Activated CD4-positive, alpha-beta memory T cell treated with anti-CD3 and anti-CD28 coated beads for 36 hours (primary cell): ENCODE measurements at regions not wholly inside any gene's neighbourhood (a gene's known extent, or its start where the extent isn't known, plus 50 kb on each side); places are given as distances from the start of the nearest gene placed in this dataset.

Experiments used
- CTCF ChIA-PET: fragments of 350-600 bp; sonication (Branson Sonifier 250); formaldehyde crosslinking; loops from one replicate; lab custom pipeline; 2021; ENCODE audit warnings: antibody characterized with exemption, inconsistent platforms; lab: Charles Lee
- POLR2A ChIA-PET: fragments of 350-600 bp; sonication (Branson Sonifier 250); formaldehyde crosslinking; loops from one replicate; lab custom pipeline; 2021; ENCODE audit warnings: antibody characterized with exemption; lab: Charles Lee
- DNase-seq: peaks from one replicate; pipeline ENCODE4 v3.0.0-alpha.2; 2020
- H3K27ac Mint-ChIP-seq: one replicate; pipeline ENCODE4 v1.8.0; 2021; ENCODE audit warnings: mixed read lengths
- H3K27me3 Mint-ChIP-seq: one replicate; pipeline ENCODE4 v1.8.0; 2021; ENCODE audit warnings: mixed read lengths
- H3K36me3 Mint-ChIP-seq: one replicate; pipeline ENCODE4 v1.8.0; 2021; ENCODE audit warnings: mixed read lengths
- H3K4me1 Mint-ChIP-seq: one replicate; pipeline ENCODE4 v1.8.0; 2021; ENCODE audit warnings: low read depth, mixed read lengths
- H3K4me3 Mint-ChIP-seq: one replicate; pipeline ENCODE4 v1.8.0; 2021; ENCODE audit warnings: mild to moderate bottlenecking, mixed read lengths
- H3K9me3 Mint-ChIP-seq: one replicate; pipeline ENCODE4 v1.8.0; 2021; ENCODE audit warnings: mixed read lengths
- intact Hi-C: fragments of 100-400 bp; cut with micrococcal nuclease; formaldehyde crosslinking; loops from one replicate; pipeline ENCODE4 v1.15.1; 2023

DNA sequence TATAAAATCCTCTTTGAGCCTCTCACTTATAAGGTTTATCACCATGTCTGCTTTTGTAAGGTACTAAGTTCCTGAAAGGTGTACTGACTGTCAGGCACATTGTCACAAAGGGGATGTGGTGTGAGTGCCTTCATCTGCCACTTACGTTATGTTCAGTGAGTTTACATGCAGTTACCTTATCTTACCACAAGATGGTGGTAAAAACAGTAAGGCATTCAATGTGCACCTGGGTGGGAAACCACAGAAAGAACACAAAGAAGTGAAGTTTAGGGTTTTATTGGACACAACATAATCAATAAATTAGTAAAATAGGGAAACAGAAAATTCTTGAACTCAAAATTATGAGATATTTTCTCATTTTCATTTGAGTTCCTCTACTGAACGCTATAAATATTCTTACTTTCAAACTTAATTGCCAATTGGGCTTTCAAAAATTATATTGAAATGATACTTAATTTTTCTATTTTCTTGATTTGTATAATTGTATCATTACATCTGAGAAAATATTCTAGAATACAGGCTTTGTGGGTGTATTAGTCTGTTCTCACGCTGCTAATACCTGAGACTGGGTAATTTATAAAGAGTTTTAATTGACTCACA lies 650.8 kb downstream of the PCDH7 start:
- Mint-ChIP-seq H3K36me3 (no peaks in the 10 kb centered on the region), H3K27me3 (no peaks in the 10 kb centered on the region), H3K4me1 (no peaks in the 10 kb centered on the region), H3K9me3 (no peaks in the 10 kb centered on the region), H3K27ac (no peak overlapping the region), H3K4me3 (no peak overlapping the region)
- no peak for DNase-seq
- POLR2A ChIA-PET: no interaction called here
- CTCF ChIA-PET: no interaction called here
- intact Hi-C loops: no loop called here

DNA sequence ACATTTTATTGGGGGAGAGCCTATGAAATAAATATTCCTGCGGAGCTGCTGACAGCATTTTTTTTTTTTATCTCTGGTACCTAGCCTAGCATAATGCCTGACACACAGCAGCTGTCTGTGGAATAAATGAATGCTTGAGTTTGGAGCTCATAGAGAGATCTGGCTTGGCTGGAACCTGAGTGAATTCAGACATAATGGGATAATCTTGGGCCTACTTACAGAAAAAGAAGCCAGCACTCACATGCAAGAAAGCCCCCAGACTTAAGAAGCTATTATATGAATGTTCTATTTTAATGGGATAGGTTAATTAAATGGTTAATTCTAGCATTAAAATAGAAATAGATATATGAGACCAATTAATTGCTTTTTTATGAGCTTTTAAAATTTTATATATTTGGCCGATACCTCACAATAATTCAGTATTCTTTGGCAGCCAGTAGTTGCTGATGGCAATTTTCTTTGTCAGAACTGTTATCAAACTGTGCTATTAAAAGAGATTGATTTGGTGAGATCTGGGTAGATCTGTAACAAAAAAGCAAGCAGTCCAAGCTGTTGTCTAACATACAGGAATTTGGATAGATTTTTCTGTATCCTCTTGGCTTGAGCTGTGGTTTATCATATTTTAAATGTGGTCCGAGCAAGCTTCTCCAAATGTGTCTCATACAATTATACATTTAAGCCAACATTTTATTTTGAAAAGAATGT lies 654.2 kb downstream of the PCDH7 start:
- H3K9me3 Mint-ChIP-seq: no peaks in the 10 kb centered on the region

DNA sequence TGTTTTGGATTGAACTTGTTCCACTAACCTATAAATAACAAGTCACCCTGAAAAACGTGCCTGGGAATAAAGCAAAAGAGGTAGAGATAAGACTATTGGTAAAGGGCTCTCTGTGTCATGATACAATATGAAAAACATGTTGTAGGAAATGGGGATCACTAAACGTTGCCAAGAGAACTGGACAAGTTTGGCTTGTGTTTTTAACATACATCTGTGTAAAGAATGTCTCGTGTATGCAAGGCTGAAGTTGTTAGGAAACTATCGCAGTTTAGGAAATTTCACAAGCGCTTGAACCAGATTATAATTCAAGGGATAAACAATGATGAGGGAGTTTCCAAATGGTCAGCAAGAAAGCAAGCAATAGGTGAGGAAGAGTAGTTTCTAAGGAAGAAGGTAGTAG lies 655.8 kb downstream of the PCDH7 start:
- Mint-ChIP-seq H3K4me1 (no peaks in the 10 kb centered on the region), H3K27ac (no peak overlapping the region), H3K27me3 (no peaks in the 10 kb centered on the region), H3K36me3 (no peaks in the 10 kb centered on the region), H3K9me3 (no peaks in the 10 kb centered on the region), H3K4me3 (no peak overlapping the region)
- ChIA-PET POLR2A (no interaction called here), CTCF (no interaction called here)
- intact Hi-C loops: no loop called here
- DNase-seq: no peak

More for the DNA sequence above, 654.2 kb downstream of the PCDH7 start:
- Mint-ChIP-seq H3K4me1 (no peaks in the 10 kb centered on the region), H3K27ac (no peak overlapping the region), H3K27me3 (no peaks in the 10 kb centered on the region), H3K36me3 (no peaks in the 10 kb centered on the region), H3K4me3 (no peak overlapping the region)
- POLR2A ChIA-PET: no interaction called here
- CTCF ChIA-PET: interaction anchor here (0.9 kb wide), 1 partner anchor 23 kb away, joined by 3 read pairs; no protein-coding TSS in a partner anchor
- intact Hi-C loops: no loop called here
- DNase-seq: no peak

DNA sequence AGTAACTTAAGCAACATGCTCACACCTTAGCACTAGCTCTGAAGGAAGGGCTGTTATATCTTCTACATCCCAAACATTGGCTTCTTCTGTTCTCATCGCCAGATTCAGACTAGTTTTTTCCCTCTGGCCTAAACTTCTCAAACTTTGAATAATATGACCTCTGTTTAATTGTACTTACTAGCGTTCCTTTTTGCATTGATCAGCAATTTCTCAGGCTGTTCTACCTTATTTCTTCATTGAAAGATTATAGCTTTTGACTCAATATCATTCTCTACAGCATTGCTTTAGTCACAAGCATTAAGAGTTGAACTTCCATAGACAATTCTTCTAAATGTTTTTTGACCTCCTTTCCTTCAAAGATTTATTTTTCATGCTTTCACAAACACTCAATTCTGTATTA lies 659.2 kb downstream of the PCDH7 start:
- intact Hi-C loops: no loop called here
- no peaks in the 10 kb centered on the region for H3K36me3 Mint-ChIP-seq
- no peaks in the 10 kb centered on the region for H3K27me3 Mint-ChIP-seq
- ChIA-PET POLR2A (no interaction called here), CTCF (no interaction called here)
- H3K9me3 Mint-ChIP-seq: no peaks in the 10 kb centered on the region
- H3K4me3 Mint-ChIP-seq: no peak overlapping the region
- no peak overlapping the region for H3K27ac Mint-ChIP-seq
- DNase-seq: no peak
- no peaks in the 10 kb centered on the region for H3K4me1 Mint-ChIP-seq

DNA sequence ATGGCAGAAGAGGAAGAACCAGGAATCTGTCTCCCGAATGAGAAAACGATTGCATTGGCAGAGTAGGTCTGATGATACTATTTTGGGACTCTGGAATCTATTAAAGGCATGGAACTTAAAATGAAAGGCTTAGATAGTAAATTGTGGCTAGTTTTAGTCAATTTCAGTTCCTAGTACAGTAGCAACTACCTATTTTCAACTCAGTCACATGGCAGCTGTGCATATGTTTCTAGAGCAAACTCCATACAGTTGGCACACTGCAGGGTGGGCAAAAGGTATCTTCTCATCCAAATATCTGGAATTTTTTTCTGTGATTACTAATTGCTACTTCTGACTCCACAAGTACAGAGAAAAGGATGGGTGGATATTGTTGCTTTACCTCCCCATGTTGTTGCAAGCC lies 663.6 kb downstream of the PCDH7 start:
- H3K9me3 Mint-ChIP-seq: peaks cover 2% of the 10 kb centered on the region

DNA sequence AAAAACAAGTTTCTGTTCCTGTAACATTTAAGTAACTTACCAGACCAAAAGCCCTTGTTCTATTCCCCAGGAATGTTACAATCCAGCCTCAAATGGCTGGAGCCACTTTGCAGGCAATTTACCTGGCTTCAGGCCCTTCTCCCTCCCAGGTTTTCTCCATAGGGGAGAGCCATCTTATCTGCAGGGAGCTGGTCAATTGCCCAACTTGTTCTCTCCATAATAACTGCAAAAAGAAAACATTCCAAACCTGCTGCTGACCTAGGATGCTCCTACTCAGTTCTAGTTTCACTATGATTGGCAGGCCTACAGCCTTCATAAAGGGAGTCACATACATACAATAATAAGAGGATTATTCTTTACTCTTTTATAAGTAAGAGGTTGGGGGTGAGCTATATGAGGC lies 670.7 kb downstream of the PCDH7 start:
- no peak for DNase-seq
- Mint-ChIP-seq H3K4me1 (no peaks in the 10 kb centered on the region), H3K4me3 (no peak overlapping the region), H3K36me3 (no peaks in the 10 kb centered on the region), H3K27me3 (no peaks in the 10 kb centered on the region), H3K9me3 (peaks cover 6% of the 10 kb centered on the region), H3K27ac (no peak overlapping the region)
- intact Hi-C loops: no loop called here
- ChIA-PET POLR2A (no interaction called here), CTCF (no interaction called here)

More for the DNA sequence above, 663.6 kb downstream of the PCDH7 start:
- Mint-ChIP-seq H3K36me3 (no peaks in the 10 kb centered on the region), H3K27me3 (no peaks in the 10 kb centered on the region), H3K4me3 (no peak overlapping the region), H3K27ac (no peak overlapping the region), H3K4me1 (no peaks in the 10 kb centered on the region)
- DNase-seq: no peak
- intact Hi-C loops: no loop called here
- ChIA-PET CTCF (no interaction called here), POLR2A (no interaction called here)

DNA sequence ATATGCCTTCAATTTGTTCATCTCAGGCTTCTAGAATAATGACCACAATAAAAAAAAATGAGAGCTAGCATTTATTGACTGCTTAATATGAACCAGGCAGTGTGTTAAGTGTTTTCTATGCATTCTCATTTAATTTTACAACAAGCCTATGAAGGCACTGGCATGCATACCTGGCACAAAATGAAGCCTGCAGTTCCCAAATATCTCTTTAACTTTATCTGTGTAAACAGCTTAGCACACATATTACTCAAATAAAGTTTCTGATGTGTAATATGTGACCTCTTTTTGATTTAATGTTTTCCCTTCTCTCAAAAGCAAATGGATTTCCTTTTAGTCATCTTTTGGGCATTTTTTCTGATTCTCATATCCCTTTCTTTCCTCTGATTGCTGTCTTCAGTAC lies 671.8 kb downstream of the PCDH7 start:
- Mint-ChIP-seq H3K4me3 (no peak overlapping the region), H3K36me3 (no peaks in the 10 kb centered on the region), H3K9me3 (peaks cover 7% of the 10 kb centered on the region), H3K27me3 (no peaks in the 10 kb centered on the region), H3K27ac (no peak overlapping the region), H3K4me1 (no peaks in the 10 kb centered on the region)
- intact Hi-C loops: no loop called here
- ChIA-PET CTCF (no interaction called here), POLR2A (no interaction called here)
- DNase-seq: no peak

DNA sequence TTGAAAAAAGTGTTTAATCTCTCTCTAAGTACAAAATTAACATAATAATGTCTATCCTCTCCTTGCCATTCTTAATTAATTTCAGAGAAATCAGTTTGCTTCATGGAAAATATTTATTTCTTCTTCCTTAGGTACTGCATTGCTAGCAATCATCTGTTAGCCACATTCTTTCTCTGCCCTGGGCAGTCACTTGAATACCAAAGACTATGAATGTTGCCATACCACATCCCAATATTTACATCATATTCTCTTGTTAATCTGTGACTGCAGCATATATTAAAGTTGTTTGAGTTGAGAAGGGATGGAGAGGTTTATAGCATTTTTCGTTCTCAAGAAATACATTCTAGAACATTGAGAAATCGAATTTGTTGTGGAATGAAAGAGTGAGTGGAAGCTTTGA lies 672.8 kb downstream of the PCDH7 start:
- CTCF ChIA-PET: no interaction called here

DNA sequence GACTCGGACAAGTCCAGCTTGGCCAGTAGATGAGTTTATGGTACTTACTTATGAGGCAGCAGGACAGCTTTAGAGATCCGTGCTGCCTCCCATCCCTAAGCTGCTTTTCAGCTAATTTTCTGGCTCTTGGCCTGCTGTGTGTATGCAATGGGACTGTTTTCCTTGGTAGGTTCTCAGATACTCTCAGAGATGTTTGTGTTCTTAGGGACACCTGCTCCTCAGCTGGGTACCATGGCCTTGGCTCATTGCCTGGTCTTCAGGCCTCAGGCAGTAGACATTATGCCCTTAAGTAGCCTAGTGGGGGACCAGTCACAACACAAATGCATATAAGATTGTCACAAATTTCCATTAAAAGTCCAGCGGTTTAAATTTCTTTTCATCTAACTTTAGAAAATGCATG lies 688.0 kb downstream of the PCDH7 start:
- ChIA-PET CTCF (interaction anchor here (0.7 kb wide), 1 partner anchor 39 kb away, joined by 3 read pairs; no protein-coding TSS in a partner anchor), POLR2A (no interaction called here)
- H3K36me3 Mint-ChIP-seq: no peaks in the 10 kb centered on the region
- no peaks in the 10 kb centered on the region for H3K27me3 Mint-ChIP-seq
- no peak overlapping the region for H3K27ac Mint-ChIP-seq
- H3K9me3 Mint-ChIP-seq: peaks cover 14% of the 10 kb centered on the region
- intact Hi-C loops: no loop called here
- H3K4me3 Mint-ChIP-seq: no peak overlapping the region
- no peaks in the 10 kb centered on the region for H3K4me1 Mint-ChIP-seq
- no peak for DNase-seq

More for the DNA sequence above, 672.8 kb downstream of the PCDH7 start:
- no peaks in the 10 kb centered on the region for H3K4me1 Mint-ChIP-seq
- H3K36me3 Mint-ChIP-seq: no peaks in the 10 kb centered on the region
- POLR2A ChIA-PET: no interaction called here
- intact Hi-C loops: no loop called here
- no peak overlapping the region for H3K4me3 Mint-ChIP-seq
- no peak for DNase-seq
- H3K27ac Mint-ChIP-seq: no peak overlapping the region
- H3K27me3 Mint-ChIP-seq: no peaks in the 10 kb centered on the region
- peaks cover 8% of the 10 kb centered on the region for H3K9me3 Mint-ChIP-seq

DNA sequence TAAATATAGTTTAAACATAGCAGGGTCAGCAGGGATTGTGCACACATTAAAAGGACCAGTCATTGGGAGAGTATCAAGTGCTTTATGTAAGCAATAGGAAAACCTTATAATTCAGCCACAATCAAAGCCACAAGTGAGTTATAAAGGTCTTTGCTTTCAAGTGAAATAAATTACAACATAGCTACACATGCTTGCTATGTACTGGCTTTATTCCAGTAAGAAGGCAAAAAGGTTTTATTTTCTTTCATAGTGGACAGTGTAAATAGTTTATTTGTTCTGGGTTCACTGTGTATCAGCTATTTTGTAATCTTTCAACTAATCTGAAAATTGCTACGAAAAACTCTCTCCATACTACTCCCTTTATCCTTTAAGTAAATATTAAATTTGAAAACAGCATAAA lies 691.4 kb downstream of the PCDH7 start:
- H3K27me3 Mint-ChIP-seq: no peaks in the 10 kb centered on the region
- CTCF ChIA-PET: no interaction called here
- H3K4me1 Mint-ChIP-seq: no peaks in the 10 kb centered on the region
- H3K27ac Mint-ChIP-seq: no peak overlapping the region
- H3K4me3 Mint-ChIP-seq: no peak overlapping the region
- POLR2A ChIA-PET: no interaction called here
- no peak for DNase-seq
- peaks cover 12% of the 10 kb centered on the region for H3K9me3 Mint-ChIP-seq
- H3K36me3 Mint-ChIP-seq: no peaks in the 10 kb centered on the region
- intact Hi-C loops: no loop called here

DNA sequence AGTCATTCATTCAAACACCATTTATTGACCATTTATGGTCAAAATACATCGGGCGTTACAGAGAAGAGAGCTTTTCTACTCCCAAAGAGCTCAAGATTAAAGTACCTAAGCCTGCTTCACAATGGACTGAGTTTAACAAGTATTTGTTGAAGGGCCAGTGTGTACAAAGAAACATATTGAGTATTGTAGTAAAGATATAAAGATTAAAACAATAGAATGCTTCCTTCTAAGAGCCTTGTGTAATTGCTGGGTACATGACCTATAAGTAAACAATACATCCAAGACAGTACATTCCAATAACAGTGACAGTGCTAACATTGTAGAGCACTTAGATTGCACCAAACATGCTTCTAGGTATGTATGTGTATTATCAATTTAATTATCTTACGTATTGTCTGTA lies 695.5 kb downstream of the PCDH7 start:
- ChIA-PET CTCF (no interaction called here), POLR2A (no interaction called here)
- no peaks in the 10 kb centered on the region for H3K36me3 Mint-ChIP-seq
- no peak overlapping the region for H3K4me3 Mint-ChIP-seq
- no peaks in the 10 kb centered on the region for H3K4me1 Mint-ChIP-seq
- intact Hi-C loops: no loop called here
- no peak for DNase-seq
- no peak overlapping the region for H3K27ac Mint-ChIP-seq
- H3K9me3 Mint-ChIP-seq: peaks cover 2% of the 10 kb centered on the region
- no peaks in the 10 kb centered on the region for H3K27me3 Mint-ChIP-seq

DNA sequence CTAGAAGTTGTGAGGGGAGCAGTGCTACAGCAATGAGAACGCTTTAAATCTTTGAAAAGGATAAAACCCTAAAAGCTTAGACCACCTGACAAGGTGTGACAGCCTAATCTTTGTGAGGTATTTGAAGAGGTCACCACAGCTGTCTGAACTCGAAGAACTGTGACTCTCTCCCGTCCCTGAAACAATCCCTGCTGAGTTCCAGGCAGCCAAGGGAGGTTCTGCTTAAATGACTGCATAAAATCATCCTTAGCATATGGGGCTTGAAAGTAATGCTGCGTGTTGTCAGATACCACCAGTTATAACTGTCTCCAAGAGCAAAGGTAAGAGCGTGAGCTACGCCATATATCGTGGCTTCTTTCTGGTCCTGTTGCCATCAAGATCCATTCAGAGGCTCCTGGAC lies 696.3 kb downstream of the PCDH7 start:
- H3K27me3 Mint-ChIP-seq: no peaks in the 10 kb centered on the region
- H3K4me1 Mint-ChIP-seq: no peaks in the 10 kb centered on the region
- H3K9me3 Mint-ChIP-seq: peaks cover 2% of the 10 kb centered on the region
- H3K4me3 Mint-ChIP-seq: no peak overlapping the region
- POLR2A ChIA-PET: no interaction called here
- CTCF ChIA-PET: no interaction called here
- H3K36me3 Mint-ChIP-seq: no peaks in the 10 kb centered on the region
- no peak for DNase-seq
- intact Hi-C loops: no loop called here
- no peak overlapping the region for H3K27ac Mint-ChIP-seq

DNA sequence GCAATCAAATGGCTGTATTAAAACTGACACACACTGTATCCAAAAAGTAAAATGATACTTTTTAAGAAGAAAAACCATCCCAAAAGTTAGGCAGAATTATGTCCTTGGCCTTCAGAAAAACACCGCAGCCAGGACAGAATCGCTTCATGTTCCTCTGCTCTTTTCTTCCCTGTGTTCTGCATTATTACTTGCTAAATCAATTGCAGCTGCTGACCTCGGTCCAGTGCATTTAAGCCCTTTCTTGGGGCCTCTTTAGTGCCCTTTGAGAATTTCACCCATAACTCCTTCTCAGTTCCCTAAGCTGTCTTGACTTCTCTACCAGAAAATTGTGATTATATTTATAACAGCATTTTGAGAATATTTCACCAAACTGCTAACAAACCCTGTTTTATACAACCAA lies 696.9 kb downstream of the PCDH7 start:
- no peak overlapping the region for H3K27ac Mint-ChIP-seq
- CTCF ChIA-PET: no interaction called here
- POLR2A ChIA-PET: no interaction called here
- H3K4me1 Mint-ChIP-seq: no peaks in the 10 kb centered on the region
- no peak overlapping the region for H3K4me3 Mint-ChIP-seq
- no peaks in the 10 kb centered on the region for H3K36me3 Mint-ChIP-seq
- H3K9me3 Mint-ChIP-seq: peaks cover 2% of the 10 kb centered on the region
- H3K27me3 Mint-ChIP-seq: no peaks in the 10 kb centered on the region
- intact Hi-C loops: no loop called here
- no peak for DNase-seq
